ENCODE measurements at regions not wholly inside any gene's neighbourhood (a gene's known extent, or its start where the extent isn't known, plus 50 kb on each side); places are given as distances from the start of the nearest gene placed in this dataset.

DNA sequence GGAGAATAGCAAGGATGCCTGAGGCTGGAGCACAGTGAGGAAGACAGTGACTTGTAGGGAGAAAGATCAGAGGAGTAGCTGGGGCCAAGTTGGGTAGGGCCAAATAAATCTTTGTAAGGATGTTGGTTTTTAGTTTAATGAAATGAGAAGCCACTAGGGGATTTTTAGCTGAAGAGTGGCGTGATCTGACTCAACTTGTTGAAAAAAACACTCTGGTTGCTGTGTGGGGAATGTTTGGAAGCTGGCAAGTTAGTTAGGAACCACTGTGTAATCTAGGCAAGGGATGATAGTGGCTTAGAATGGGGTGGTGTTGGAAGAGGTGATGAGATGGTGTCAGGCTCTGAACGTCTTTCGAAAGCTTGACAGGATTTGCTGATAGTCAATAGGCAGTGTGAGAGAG lies 176.1 kb upstream of the HDDC2 start:
- no peak overlapping the region for H3K4me3 ChIP-seq
- no peak for DNase-seq (ENCODE audit: low spot score in 2 of 2)
- TF ChIP-seq, protein P1, sequence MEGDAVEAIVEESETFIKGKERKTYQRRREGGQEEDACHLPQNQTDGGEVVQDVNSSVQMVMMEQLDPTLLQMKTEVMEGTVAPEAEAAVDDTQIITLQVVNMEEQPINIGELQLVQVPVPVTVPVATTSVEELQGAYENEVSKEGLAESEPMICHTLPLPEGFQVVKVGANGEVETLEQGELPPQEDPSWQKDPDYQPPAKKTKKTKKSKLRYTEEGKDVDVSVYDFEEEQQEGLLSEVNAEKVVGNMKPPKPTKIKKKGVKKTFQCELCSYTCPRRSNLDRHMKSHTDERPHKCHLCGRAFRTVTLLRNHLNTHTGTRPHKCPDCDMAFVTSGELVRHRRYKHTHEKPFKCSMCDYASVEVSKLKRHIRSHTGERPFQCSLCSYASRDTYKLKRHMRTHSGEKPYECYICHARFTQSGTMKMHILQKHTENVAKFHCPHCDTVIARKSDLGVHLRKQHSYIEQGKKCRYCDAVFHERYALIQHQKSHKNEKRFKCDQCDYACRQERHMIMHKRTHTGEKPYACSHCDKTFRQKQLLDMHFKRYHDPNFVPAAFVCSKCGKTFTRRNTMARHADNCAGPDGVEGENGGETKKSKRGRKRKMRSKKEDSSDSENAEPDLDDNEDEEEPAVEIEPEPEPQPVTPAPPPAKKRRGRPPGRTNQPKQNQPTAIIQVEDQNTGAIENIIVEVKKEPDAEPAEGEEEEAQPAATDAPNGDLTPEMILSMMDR (IDR thresholded peaks at IDR 0.05), result no peak
- peaks cover 0 to 10% of the 10 kb centered on the region in 2 donors for H3K4me1 ChIP-seq
- H3K36me3 ChIP-seq, result no peaks in the 10 kb centered on the region
- H3K27ac ChIP-seq, result peak overlapping the region in 1 of 2 donors; percentile 24
- no peaks in the 10 kb centered on the region for H3K27me3 ChIP-seq
- no peaks in the 10 kb centered on the region for H3K9me3 ChIP-seq
- intact Hi-C loops (cut with DNase I), result no loop called here

DNA sequence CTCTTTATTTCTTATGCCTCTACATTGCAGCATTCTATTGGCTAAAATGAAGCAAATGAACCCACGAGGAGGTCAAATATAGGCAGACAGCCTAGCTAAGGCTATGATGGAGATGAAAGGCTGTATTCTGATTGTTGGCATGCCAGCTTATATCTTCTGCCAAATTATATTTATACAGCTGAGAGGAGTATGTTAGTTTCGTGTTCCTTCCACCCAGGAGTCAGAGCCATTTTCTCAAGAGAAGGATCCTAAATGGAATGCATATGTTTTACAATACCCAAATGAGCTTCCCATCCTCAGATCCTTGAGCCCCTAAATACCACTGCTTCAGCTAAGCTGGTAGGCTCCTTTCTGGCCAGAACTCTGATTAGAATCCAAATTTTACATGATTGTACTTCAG lies 178.4 kb upstream of the HDDC2 start:
- H3K36me3 ChIP-seq, result no peaks in the 10 kb centered on the region
- no peak overlapping the region for H3K4me3 ChIP-seq
- DNase-seq (ENCODE audit: low spot score in 2 of 2), result no peak
- peaks cover 0 to 10% of the 10 kb centered on the region in 2 donors for H3K4me1 ChIP-seq
- TF ChIP-seq, protein P1 (IDR thresholded peaks at IDR 0.05), result no peak
- H3K27ac ChIP-seq, result peak overlapping the region in 1 of 2 donors; percentile 17
- H3K27me3 ChIP-seq, result no peaks in the 10 kb centered on the region
- intact Hi-C loops (cut with DNase I), result no loop called here
- no peaks in the 10 kb centered on the region for H3K9me3 ChIP-seq

DNA sequence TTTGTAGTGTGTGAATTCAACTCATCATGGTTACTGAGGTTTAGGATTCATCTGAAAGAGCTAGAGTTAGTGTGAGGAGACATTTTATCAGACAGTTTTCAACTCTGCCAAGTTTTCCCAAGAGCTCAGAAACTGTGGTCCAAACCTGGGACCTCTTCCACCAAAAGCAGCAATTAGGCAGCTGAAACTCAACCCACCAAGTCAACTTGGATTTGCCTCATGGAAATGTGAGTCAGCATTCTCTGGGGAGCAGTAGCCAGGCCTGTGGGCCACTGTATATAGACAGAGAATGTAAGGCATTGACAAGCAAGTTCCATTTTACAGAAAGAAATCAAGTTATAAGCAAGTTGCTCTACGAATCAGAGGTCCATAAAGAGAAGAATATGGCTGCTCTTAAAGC lies 178.8 kb upstream of the HDDC2 start:
- Histone ChIP-seq H3K36me3 (no peaks in the 10 kb centered on the region), H3K9me3 (no peaks in the 10 kb centered on the region), H3K4me1 (peaks cover 0 to 10% of the 10 kb centered on the region in 2 donors), H3K4me3 (no peak overlapping the region), H3K27me3 (no peaks in the 10 kb centered on the region), H3K27ac (peak overlapping the region in 1 of 2 donors; percentile 17)
- DNase-seq (ENCODE audit: low spot score in 2 of 2), result no peak
- intact Hi-C loops (cut with DNase I), result no loop called here
- TF ChIP-seq, protein P1 (IDR thresholded peaks at IDR 0.05), result no peak

DNA sequence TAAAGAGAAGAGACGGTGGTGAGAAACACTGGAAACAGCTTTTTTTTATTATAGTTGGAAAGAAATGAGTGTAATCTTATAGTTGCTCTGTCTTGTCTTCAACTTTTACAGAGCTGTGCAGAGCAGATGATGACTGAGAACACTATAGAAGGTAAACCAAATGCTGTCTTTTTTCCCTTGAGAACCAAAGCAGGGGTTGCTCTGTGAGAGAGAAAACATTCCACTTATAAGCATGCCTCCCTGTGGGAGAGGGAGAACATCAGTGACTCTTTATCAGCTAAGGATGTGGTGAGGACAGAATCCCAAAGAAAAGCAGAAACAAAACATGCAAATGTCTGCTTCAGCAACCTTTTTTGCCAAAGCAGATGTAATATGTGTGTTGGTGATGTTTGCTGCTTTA lies 179.3 kb upstream of the HDDC2 start:
- Histone ChIP-seq H3K36me3 (no peaks in the 10 kb centered on the region), H3K4me1 (peaks cover 0 to 10% of the 10 kb centered on the region in 2 donors), H3K27me3 (no peaks in the 10 kb centered on the region), H3K9me3 (no peaks in the 10 kb centered on the region), H3K27ac (peak overlapping the region in 1 of 2 donors; percentile 17), H3K4me3 (no peak overlapping the region)
- TF ChIP-seq, protein P1 (IDR thresholded peaks at IDR 0.05), result no peak
- intact Hi-C loops (cut with DNase I), result no loop called here
- DNase-seq (ENCODE audit: low spot score in 2 of 2), result no peak

DNA sequence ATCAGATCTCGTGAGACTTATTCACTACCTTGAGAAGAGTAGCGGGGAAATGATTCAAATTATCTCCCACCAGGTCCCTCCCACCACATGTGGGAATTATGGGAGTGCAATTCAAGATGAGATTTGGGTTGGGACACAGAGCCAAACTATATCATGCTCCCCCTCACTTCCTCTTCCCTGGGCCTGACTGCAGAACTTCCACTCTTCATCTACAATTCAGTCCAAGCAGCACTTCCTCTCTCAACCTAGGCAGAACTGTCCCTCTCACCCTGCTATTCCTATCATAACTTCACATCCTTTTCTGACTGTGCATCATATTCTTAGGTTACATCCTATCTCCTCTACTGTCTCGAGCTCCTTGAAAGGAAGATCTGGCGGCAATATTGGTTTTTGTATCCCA lies 184.0 kb upstream of the HDDC2 start:
- TF ChIP-seq, protein P1 (IDR thresholded peaks at IDR 0.05), result no peak
- intact Hi-C loops (cut with DNase I), result no loop called here
- H3K36me3 ChIP-seq, result no peaks in the 10 kb centered on the region
- no peak overlapping the region for H3K27ac ChIP-seq
- no peaks in the 10 kb centered on the region for H3K9me3 ChIP-seq
- DNase-seq (ENCODE audit: low spot score in 2 of 2), result no peak
- H3K4me3 ChIP-seq, result no peak overlapping the region
- no peaks in the 10 kb centered on the region for H3K27me3 ChIP-seq
- H3K4me1 ChIP-seq, result no peaks in the 10 kb centered on the region

DNA sequence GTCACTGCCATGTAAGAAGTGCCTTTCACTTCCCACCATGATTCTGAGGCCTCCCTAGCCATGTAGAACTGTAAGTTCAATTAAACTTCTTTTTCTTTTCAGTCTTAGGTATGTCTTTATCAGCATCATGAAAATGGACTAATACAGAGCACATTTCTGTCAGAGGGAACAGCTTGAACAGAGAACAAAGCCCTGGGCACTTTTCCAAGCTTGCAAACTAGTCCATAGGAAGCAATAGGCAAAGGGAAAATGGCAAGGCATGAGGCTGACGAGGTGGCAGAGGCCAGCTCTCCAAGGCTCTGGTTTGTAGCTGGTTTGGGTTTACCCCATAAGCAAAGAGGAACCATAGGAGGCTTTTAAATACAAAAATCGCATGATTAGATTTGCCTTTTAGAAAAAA lies 185.1 kb upstream of the HDDC2 start:
- no peak overlapping the region for H3K4me3 ChIP-seq
- H3K4me1 ChIP-seq, result no peaks in the 10 kb centered on the region
- TF ChIP-seq, protein P1 (IDR thresholded peaks at IDR 0.05), result no peak
- no peaks in the 10 kb centered on the region for H3K9me3 ChIP-seq
- H3K36me3 ChIP-seq, result no peaks in the 10 kb centered on the region
- intact Hi-C loops (cut with DNase I), result no loop called here
- H3K27me3 ChIP-seq, result no peaks in the 10 kb centered on the region
- no peak for DNase-seq (ENCODE audit: low spot score in 2 of 2)
- no peak overlapping the region for H3K27ac ChIP-seq

All from ascending aorta (tissue), 2 donors.